ENCODE measurements at regions not wholly inside any gene's neighbourhood (a gene's known extent, or its start where the extent isn't known, plus 50 kb on each side); places are given as distances from the start of the nearest gene placed in this dataset.

DNA sequence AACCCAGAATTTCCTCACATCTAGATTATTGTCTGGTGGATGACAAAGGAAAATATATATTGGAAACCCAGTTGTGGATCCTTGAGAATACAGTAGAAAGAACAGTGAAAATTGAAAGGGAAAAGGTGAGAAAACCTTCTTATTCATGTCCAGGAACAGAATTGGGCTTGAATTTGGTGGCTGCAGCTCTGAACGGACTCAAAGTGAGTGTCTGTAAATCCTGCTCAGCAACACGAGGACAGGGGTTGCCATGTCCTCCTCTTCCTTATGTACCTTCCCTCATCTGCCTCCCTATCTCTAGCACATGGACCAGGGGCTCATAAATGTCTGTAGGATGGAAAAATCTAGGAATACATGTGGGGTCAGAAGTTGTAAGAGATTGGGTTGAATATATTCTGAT lies 152.2 kb downstream of the RPIA start:
- no peak for TF ChIP-seq POLR2A (IDR thresholded peaks at IDR 0.05)
- TF ChIP-seq, protein P1, sequence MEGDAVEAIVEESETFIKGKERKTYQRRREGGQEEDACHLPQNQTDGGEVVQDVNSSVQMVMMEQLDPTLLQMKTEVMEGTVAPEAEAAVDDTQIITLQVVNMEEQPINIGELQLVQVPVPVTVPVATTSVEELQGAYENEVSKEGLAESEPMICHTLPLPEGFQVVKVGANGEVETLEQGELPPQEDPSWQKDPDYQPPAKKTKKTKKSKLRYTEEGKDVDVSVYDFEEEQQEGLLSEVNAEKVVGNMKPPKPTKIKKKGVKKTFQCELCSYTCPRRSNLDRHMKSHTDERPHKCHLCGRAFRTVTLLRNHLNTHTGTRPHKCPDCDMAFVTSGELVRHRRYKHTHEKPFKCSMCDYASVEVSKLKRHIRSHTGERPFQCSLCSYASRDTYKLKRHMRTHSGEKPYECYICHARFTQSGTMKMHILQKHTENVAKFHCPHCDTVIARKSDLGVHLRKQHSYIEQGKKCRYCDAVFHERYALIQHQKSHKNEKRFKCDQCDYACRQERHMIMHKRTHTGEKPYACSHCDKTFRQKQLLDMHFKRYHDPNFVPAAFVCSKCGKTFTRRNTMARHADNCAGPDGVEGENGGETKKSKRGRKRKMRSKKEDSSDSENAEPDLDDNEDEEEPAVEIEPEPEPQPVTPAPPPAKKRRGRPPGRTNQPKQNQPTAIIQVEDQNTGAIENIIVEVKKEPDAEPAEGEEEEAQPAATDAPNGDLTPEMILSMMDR (IDR thresholded peaks at IDR 0.05): no peak
- H3K9me3 ChIP-seq: no peaks in the 10 kb centered on the region
- WGBS, 2 donors: 58 to 66% methylated on average over 2 of the region's 2 CpGs

DNA sequence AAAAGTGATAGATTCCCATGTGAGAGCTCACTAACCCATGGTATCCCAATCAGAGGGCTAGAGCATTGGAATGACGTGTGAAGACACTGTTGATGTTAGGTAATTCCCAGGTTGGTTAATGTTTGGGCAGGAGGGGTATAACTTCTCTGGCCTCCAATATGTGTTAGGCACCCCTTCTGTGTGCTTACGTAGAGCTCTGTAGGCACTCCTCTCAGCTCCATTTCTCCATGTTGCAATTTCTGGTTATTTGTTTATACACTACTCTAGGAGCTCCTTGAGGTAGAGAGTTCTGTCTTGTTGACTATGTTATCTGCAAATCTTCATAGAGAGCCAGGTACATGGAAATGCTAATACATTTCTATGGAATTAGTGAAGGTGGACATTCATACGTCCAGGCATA lies 153.5 kb downstream of the RPIA start:
- Histone ChIP-seq H3K36me3 (no peaks in the 10 kb centered on the region), H3K27me3 (peaks cover 0 to 18% (median 0%) of the 10 kb centered on the region in 4 donors), H3K4me3 (no peak overlapping the region), H3K27ac (no peak overlapping the region), H3K9me3 (no peaks in the 10 kb centered on the region), H3K4me1 (no peaks in the 10 kb centered on the region)
- WGBS, 2 donors: 74 to 84% methylated on average over 3 of the region's 3 CpGs
- no peak for DNase-seq
- intact Hi-C loops (cut with DNase I): no loop called here
- TF ChIP-seq POLR2A (IDR thresholded peaks at IDR 0.05): no peak
- TF ChIP-seq, protein P1 (IDR thresholded peaks at IDR 0.05): no peak

More for the DNA sequence above, 152.2 kb downstream of the RPIA start:
- H3K4me1 ChIP-seq: no peaks in the 10 kb centered on the region
- DNase-seq: no peak
- intact Hi-C loops (cut with DNase I): no loop called here
- peaks cover 0 to 9% (median 0%) of the 10 kb centered on the region in 4 donors for H3K27me3 ChIP-seq
- no peak overlapping the region for H3K27ac ChIP-seq
- no peak overlapping the region for H3K4me3 ChIP-seq
- no peaks in the 10 kb centered on the region for H3K36me3 ChIP-seq

DNA sequence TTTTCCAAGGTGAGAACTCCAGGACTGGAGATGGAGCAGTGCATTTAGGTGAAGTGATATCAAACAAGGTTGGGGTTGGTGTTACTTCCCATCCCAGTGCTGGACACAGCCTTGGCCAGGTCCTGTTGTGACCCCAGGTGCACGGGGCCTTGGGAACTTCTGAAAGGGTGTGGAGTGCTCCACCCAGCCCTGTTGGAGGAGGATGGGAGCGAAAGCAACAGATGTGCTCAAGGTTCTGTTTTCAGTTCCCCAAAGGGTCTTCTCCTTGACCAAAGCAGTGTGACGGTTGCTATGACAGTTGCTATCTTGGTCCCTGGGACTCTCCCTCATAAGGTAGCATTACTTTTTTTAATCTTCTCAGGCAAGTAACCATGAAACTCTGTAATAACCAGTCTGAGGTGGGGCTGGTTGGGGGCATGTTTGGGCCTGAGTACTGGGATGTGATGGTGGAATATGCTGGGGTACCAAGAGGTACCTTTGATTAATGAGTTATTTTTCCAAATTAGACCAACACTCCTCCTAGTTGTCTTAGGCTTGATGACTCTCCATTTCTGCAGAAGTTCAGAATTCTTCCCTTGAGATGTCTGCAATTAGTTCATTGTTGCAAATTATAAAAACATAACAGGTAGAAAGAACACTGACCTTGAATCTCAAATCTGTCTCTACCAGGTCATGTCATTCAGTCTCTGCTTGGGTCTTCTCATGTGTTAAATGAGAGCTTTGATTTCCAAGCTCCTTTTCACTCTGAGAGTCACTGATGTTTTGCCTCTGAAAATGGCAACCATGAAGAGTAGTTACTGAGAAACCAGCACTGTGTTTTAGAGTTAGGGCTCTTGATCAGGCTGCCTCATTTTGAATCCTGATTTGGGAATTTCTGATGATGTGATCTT lies 154.5 kb downstream of the RPIA start:
- no peak overlapping the region for H3K27ac ChIP-seq
- no peaks in the 10 kb centered on the region for H3K4me1 ChIP-seq
- H3K4me3 ChIP-seq: no peak overlapping the region
- peak in 1 of 4 donors; percentile 22 for TF ChIP-seq POLR2A (IDR thresholded peaks at IDR 0.05)
- TF ChIP-seq, protein P1 (IDR thresholded peaks at IDR 0.05): no peak
- WGBS, 2 donors: 80 to 84% methylated on average over 2 of the region's 3 CpGs
- intact Hi-C loops (cut with DNase I): no loop called here
- no peaks in the 10 kb centered on the region for H3K9me3 ChIP-seq
- H3K36me3 ChIP-seq: no peaks in the 10 kb centered on the region
- no peak for DNase-seq
- peaks cover 0 to 18% (median 0%) of the 10 kb centered on the region in 4 donors for H3K27me3 ChIP-seq

DNA sequence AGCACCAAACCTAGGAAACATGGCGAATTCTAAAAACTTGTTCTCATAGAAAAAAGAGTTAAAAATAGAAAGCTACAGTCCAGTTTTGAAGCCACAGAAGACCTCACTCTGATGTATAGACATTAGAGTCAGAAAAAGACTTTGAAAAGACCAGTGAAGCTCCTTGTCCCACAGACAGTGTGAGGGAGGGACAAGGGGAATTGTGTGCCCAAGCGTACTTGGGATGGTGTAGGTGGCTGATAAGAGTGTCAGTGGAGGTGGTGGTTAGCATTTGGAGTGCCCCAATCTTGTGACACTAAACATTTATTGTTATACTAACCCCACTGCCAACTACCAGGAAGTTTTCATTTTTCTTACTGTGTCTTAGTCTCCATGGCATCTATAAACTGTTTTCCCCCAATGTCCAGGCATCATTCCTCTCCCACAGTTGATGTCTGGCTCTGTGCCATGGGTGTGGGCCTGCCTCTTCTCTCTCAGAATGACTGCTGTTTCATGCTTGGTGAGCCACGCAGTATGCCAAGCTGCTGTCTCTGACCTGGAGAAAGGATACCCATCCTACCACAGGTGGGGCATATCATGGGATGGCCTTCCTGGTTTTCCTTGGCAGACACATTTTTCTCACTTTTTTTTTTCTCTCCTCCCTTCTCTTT lies 161.4 kb downstream of the RPIA start:
- 55 to 67% methylated on average over 3 of the region's 3 CpGs for WGBS, 2 donors
- no peaks in the 10 kb centered on the region for H3K9me3 ChIP-seq
- no peaks in the 10 kb centered on the region for H3K36me3 ChIP-seq
- H3K27me3 ChIP-seq: peaks cover 0 to 15% (median 0%) of the 10 kb centered on the region in 4 donors
- no peak overlapping the region for H3K4me3 ChIP-seq
- DNase-seq: no peak
- TF ChIP-seq, protein P1 (IDR thresholded peaks at IDR 0.05): no peak
- intact Hi-C loops (cut with DNase I): no loop called here
- H3K4me1 ChIP-seq: peaks cover 0 to 4% (median 0%) of the 10 kb centered on the region in 3 donors
- H3K27ac ChIP-seq: no peak overlapping the region

DNA sequence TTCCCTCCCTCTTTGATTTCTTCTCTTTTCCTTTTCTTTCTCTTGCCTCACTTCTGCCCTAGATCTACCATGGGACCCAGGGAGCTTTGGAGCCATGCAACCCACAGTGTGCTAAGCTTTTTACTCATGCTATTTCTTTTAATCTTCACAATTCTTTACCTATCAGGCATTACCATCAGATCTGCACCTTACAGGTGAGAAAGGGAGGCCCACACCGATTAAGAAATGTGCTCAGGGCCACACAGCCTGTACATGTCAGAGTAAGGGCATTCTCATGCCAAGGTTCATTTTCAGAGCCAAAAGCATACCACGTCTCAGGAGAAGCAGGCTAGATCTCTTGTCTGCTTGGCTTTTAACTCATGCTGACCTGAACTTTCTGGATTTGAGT lies 161.9 kb downstream of the RPIA start:
- Histone ChIP-seq H3K36me3 (no peaks in the 10 kb centered on the region), H3K9me3 (no peaks in the 10 kb centered on the region), H3K27ac (no peak overlapping the region), H3K4me1 (peaks cover 0 to 7% (median 3%) of the 10 kb centered on the region in 3 donors), H3K27me3 (peaks cover 0 to 11% (median 0%) of the 10 kb centered on the region in 4 donors), H3K4me3 (no peak overlapping the region)
- TF ChIP-seq POLR2A (IDR thresholded peaks at IDR 0.05): no peak
- TF ChIP-seq, protein P1 (IDR thresholded peaks at IDR 0.05): no peak
- 32 to 53% methylated on average over 2 of the region's 2 CpGs for WGBS, 2 donors
- no peak for DNase-seq
- intact Hi-C loops (cut with DNase I): no loop called here
